ENCODE measurements at regions not wholly inside any gene's neighbourhood (a gene's known extent, or its start where the extent isn't known, plus 50 kb on each side); places are given as distances from the start of the nearest gene placed in this dataset.

DNA sequence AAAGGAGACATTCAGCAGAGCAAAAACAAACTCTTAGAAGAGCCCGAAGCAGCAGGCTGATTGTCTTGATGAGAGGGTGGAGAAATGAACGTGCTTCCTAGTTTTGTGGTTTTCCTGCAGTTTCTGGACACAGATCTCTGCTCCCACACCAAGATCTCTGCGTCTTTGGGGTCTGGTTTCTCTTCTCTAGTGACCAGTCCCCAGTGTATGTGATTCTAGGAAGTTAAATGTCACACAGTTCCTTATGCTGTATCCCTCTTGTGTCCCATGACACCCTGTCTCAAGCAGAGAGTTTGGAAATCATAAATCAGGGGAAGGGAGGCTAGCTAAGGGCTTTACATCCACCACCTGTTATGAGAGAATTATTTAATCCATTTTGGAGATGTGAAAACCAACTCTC lies 55.4 kb upstream of the KLF14 start:
- Histone ChIP-seq H3K27me3 (ENCODE audit: control insufficient read depth, extremely low read depth, insufficient read depth, low read length) (no peaks in the 10 kb centered on the region), H3K9ac (ENCODE audit: control insufficient read depth, extremely low read depth, insufficient read depth, low read length) (no peak overlapping the region), H3K4me2 (ENCODE audit: control insufficient read depth, extremely low read depth, insufficient read depth, low read depth, low read length) (no peak overlapping the region), H3K36me3 (ENCODE audit: control insufficient read depth in 2 of 2, extremely low read depth in 1 of 2, insufficient read depth in 2 of 2, low read length in 2 of 2) (no peaks in the 10 kb centered on the region), H4K20me1 (ENCODE audit: control insufficient read depth, extremely low read depth, insufficient read depth, low read length) (no peaks in the 10 kb centered on the region), H3K9me3 (ENCODE audit: control insufficient read depth, low read depth, low read length) (no peaks in the 10 kb centered on the region), H2AFZ (ENCODE audit: control insufficient read depth, low read length) (no peak overlapping the region), H3K9me1 (ENCODE audit: control insufficient read depth, extremely low read depth, insufficient read depth, low read length) (no peaks in the 10 kb centered on the region), H3K27ac (ENCODE audit: control insufficient read depth, insufficient read depth, low read length) (no peak overlapping the region), H3K4me3 (ENCODE audit: control insufficient read depth in 2 of 3, extremely low read depth in 1 of 3, insufficient read depth in 2 of 3, low read depth in 1 of 3, low read length in 3 of 3) (no peak overlapping the region), H3K79me2 (ENCODE audit: control insufficient read depth, insufficient read depth, low read length) (no peaks in the 10 kb centered on the region), H3K4me1 (ENCODE audit: control insufficient read depth, extremely low read depth, insufficient read depth, low read length) (no peaks in the 10 kb centered on the region)
- TF ChIP-seq, protein P1, sequence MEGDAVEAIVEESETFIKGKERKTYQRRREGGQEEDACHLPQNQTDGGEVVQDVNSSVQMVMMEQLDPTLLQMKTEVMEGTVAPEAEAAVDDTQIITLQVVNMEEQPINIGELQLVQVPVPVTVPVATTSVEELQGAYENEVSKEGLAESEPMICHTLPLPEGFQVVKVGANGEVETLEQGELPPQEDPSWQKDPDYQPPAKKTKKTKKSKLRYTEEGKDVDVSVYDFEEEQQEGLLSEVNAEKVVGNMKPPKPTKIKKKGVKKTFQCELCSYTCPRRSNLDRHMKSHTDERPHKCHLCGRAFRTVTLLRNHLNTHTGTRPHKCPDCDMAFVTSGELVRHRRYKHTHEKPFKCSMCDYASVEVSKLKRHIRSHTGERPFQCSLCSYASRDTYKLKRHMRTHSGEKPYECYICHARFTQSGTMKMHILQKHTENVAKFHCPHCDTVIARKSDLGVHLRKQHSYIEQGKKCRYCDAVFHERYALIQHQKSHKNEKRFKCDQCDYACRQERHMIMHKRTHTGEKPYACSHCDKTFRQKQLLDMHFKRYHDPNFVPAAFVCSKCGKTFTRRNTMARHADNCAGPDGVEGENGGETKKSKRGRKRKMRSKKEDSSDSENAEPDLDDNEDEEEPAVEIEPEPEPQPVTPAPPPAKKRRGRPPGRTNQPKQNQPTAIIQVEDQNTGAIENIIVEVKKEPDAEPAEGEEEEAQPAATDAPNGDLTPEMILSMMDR (optimal IDR thresholded peaks at IDR 0.05 in 1 of 3, IDR thresholded peaks at IDR 0.05 in 1 of 3, conservative IDR thresholded peaks at IDR 0.05 in 1 of 3; ENCODE audit: extremely low read depth in 1 of 3, insufficient read depth in 2 of 3, low read length in 3 of 3), result no peak
- TF ChIP-seq EZH2 (IDR thresholded peaks at IDR 0.05; ENCODE audit: low read length), result no peak
- FAIRE-seq (no peak), DNase-seq (ENCODE audit: low read depth, low spot score) (no peak)
- dilution Hi-C loops (cut with MboI; ENCODE audit: extremely low pct_ligation_motif_present, low sequenced_read_pairs), result no loop called here

DNA sequence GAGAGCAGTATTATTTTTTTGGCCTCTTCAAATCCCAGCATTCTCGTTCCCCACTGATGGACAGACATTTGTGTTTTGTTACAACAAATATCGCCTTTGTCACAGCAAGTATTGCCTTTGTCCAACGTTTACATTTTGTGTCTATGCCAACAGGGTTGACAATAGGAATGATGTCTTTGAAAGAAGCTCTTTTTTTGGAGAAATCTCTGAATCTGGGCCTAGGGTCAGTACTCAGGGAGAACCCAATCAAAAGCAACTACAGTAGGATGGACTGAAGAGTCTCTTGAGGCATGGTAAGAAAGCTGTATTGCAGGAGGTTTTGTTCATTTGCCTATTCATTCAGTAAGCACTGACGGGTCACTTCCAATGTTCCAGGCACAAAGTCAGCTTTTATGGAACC lies 57.7 kb upstream of the KLF14 start:
- Histone ChIP-seq H3K9me3 (ENCODE audit: control insufficient read depth, low read depth, low read length) (no peaks in the 10 kb centered on the region), H4K20me1 (ENCODE audit: control insufficient read depth, extremely low read depth, insufficient read depth, low read length) (no peaks in the 10 kb centered on the region), H3K4me2 (ENCODE audit: control insufficient read depth, extremely low read depth, insufficient read depth, low read depth, low read length) (no peak overlapping the region), H3K9ac (ENCODE audit: control insufficient read depth, extremely low read depth, insufficient read depth, low read length) (no peak overlapping the region), H3K36me3 (ENCODE audit: control insufficient read depth in 2 of 2, extremely low read depth in 1 of 2, insufficient read depth in 2 of 2, low read length in 2 of 2) (no peaks in the 10 kb centered on the region), H3K9me1 (ENCODE audit: control insufficient read depth, extremely low read depth, insufficient read depth, low read length) (no peaks in the 10 kb centered on the region), H3K79me2 (ENCODE audit: control insufficient read depth, insufficient read depth, low read length) (no peaks in the 10 kb centered on the region), H3K4me3 (ENCODE audit: control insufficient read depth in 2 of 3, extremely low read depth in 1 of 3, insufficient read depth in 2 of 3, low read depth in 1 of 3, low read length in 3 of 3) (no peak overlapping the region), H3K4me1 (ENCODE audit: control insufficient read depth, extremely low read depth, insufficient read depth, low read length) (no peaks in the 10 kb centered on the region), H3K27me3 (ENCODE audit: control insufficient read depth, extremely low read depth, insufficient read depth, low read length) (no peaks in the 10 kb centered on the region), H3K27ac (ENCODE audit: control insufficient read depth, insufficient read depth, low read length) (no peak overlapping the region), H2AFZ (ENCODE audit: control insufficient read depth, low read length) (no peak overlapping the region)
- DNase-seq (ENCODE audit: low read depth, low spot score) (no peak), FAIRE-seq (peak; percentile 9)
- TF ChIP-seq, protein P1 (optimal IDR thresholded peaks at IDR 0.05 in 1 of 3, IDR thresholded peaks at IDR 0.05 in 1 of 3, conservative IDR thresholded peaks at IDR 0.05 in 1 of 3; ENCODE audit: extremely low read depth in 1 of 3, insufficient read depth in 2 of 3, low read length in 3 of 3), result no peak
- TF ChIP-seq EZH2 (IDR thresholded peaks at IDR 0.05; ENCODE audit: low read length), result no peak
- dilution Hi-C loops (cut with MboI; ENCODE audit: extremely low pct_ligation_motif_present, low sequenced_read_pairs), result no loop called here

Data from keratinocyte (primary cell).